Karpas-422 (cell line): ENCODE measurements at regions not wholly inside any gene's neighbourhood (a gene's known extent, or its start where the extent isn't known, plus 50 kb on each side); places are given as distances from the start of the nearest gene placed in this dataset.

Source experiments
- DNase-seq: peaks from one replicate; pipeline ENCODE4 v3.0.0-alpha.2; 2015
- H2AFZ ChIP-seq: fragments of 200-600 bp; sonication (generic); 2 replicates; pipeline ENCODE4 v1.6.1; 2014; ENCODE audit warnings: antibody characterized with exemption, low read length, mixed read lengths
- H3K27ac ChIP-seq: fragments of 200-600 bp; sonication (generic); 2 replicates; pipeline ENCODE4 v1.5.1; 2014; ENCODE audit warnings: mild to moderate bottlenecking, low read length, moderate library complexity
- H3K27me3 ChIP-seq: fragments of 200-600 bp; sonication (generic); 2 replicates; pipeline ENCODE4 v1.6.1; 2014; ENCODE audit warnings: low read length, mixed read lengths
- H3K36me3 ChIP-seq: fragments of 200-600 bp; sonication (generic); 2 replicates; pipeline ENCODE4 v1.6.1; 2014; ENCODE audit warnings: low read length, mixed read lengths; ENCODE audit not compliant: insufficient read depth
- H3K4me1 ChIP-seq: fragments of 200-600 bp; sonication (generic); 2 replicates; pipeline ENCODE4 v1.6.1; 2014; ENCODE audit warnings: mild to moderate bottlenecking, low read length, mixed read lengths
- H3K4me2 ChIP-seq: fragments of 200-600 bp; sonication (generic); 2 replicates; pipeline ENCODE4 v1.6.1; 2014; ENCODE audit warnings: low read length, low read depth, mild to moderate bottlenecking; ENCODE audit not compliant: poor library complexity, severe bottlenecking
- H3K4me3 ChIP-seq: fragments of 200-600 bp; sonication (generic); 2 replicates; pipeline ENCODE4 v1.5.1; 2014; ENCODE audit warnings: mild to moderate bottlenecking, antibody characterized with exemption, low read length, mixed read lengths
- H3K79me2 ChIP-seq: fragments of 200-600 bp; sonication (generic); 2 replicates; pipeline ENCODE4 v1.6.1; 2014; ENCODE audit warnings: mild to moderate bottlenecking, low read length, mixed read lengths
- H3K9ac ChIP-seq: fragments of 200-600 bp; sonication (generic); 2 replicates; pipeline ENCODE4 v1.6.0; 2014; ENCODE audit warnings: low read length
- H3K9me2 ChIP-seq: fragments of 200-600 bp; sonication (generic), shearing (Covaris generic); replicated peaks from 2 replicates; pipeline ENCODE4 v1.6.0; 2014; ENCODE audit warnings: mild to moderate bottlenecking, low read length, moderate library complexity; ENCODE audit not compliant: insufficient read depth
- H3K9me3 ChIP-seq: fragments of 300-700, 200-600 bp; sonication (generic); 2 replicates; pipeline ENCODE4 v1.6.1; 2014; ENCODE audit warnings: low read length, mixed read lengths
- H4K20me1 ChIP-seq: fragments of 200-600 bp; sonication (generic); 2 replicates; pipeline ENCODE4 v1.6.1; 2014; ENCODE audit warnings: mild to moderate bottlenecking, antibody characterized with exemption, low read length, low read depth; ENCODE audit not compliant: insufficient read depth

- DNase-seq: peak; percentile 69
- H3K27ac ChIP-seq: peak overlapping the region; percentile 78
- peak overlapping the region; percentile 22 for H3K4me2 ChIP-seq
- no peaks in the 10 kb centered on the region for H3K9me2 ChIP-seq
- H2AFZ ChIP-seq: peak overlapping the region; percentile 65
- H3K27me3 ChIP-seq: no peaks in the 10 kb centered on the region
- H4K20me1 ChIP-seq: no peaks in the 10 kb centered on the region
- peak overlapping the region; percentile 54 for H3K9ac ChIP-seq
- H3K4me3 ChIP-seq: no peak overlapping the region
- H3K36me3 ChIP-seq: no peaks in the 10 kb centered on the region
- no peaks in the 10 kb centered on the region for H3K9me3 ChIP-seq
- H3K79me2 ChIP-seq: no peaks in the 10 kb centered on the region
- H3K4me1 ChIP-seq: peaks cover 52% of the 10 kb centered on the region
Measured at GRCh38 chr10:123398180-123398591, 244.0 kb downstream of the BUB3 start.

- peak overlapping the region; percentile 78 for H3K27ac ChIP-seq
- no peak overlapping the region for H2AFZ ChIP-seq
- peaks cover 51% of the 10 kb centered on the region for H3K4me1 ChIP-seq
- H3K27me3 ChIP-seq: no peaks in the 10 kb centered on the region
- no peak for DNase-seq
- no peaks in the 10 kb centered on the region for H3K79me2 ChIP-seq
- no peaks in the 10 kb centered on the region for H4K20me1 ChIP-seq
- no peaks in the 10 kb centered on the region for H3K9me2 ChIP-seq
- peaks cover 2% of the 10 kb centered on the region; the same call in 1 of the 2 replicates for H3K36me3 ChIP-seq
- H3K4me2 ChIP-seq: peak overlapping the region; percentile 22
- no peak overlapping the region for H3K4me3 ChIP-seq
- no peak overlapping the region for H3K9ac ChIP-seq
- H3K9me3 ChIP-seq: no peaks in the 10 kb centered on the region
Measured at GRCh38 chr10:123398756-123399155, 244.6 kb downstream of the BUB3 start.

DNA sequence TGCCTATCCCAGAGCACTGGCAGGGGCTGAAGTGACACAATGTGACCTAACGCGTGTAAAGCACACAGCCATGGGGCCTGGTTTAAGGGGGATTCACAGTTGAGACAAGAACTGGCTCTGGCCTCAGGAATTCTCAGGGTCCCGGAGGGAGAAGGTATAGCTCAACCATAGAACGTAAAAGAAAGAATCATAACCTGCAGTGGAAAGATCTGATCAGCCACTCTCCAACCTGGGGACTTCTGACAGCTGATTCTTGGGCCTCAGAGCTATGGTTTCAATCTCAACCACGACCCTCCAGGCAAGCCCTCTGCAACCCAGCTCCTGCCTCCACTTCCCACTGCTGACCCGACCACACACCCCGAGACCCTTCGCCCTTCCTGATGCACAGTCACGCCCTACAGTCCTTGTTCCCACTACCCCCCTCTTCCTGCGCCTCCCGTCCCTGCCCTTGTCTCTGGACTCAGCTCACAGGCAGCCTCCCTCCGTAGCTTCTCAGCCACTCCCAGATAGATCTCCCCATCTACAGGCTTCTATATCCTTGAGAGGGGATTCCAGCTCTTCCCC, 245.2 kb downstream of the BUB3 start:
- Histone ChIP-seq H3K9me3 (peaks cover 1% of the 10 kb centered on the region), H3K27ac (peak overlapping the region; percentile 78)
- no peak for DNase-seq

GRCh38 chr10:123402021-123402420, 247.8 kb downstream of the BUB3 start:
- Histone ChIP-seq H3K27ac (peak overlapping the region; percentile 98), H3K4me2 (peak overlapping the region; percentile 70)

More for the DNA sequence above, 245.2 kb downstream of the BUB3 start:
- no peaks in the 10 kb centered on the region for H3K27me3 ChIP-seq
- H3K9ac ChIP-seq: no peak overlapping the region
- no peak overlapping the region for H3K4me3 ChIP-seq
- H3K9me2 ChIP-seq: no peaks in the 10 kb centered on the region
- peaks cover 4% of the 10 kb centered on the region; the same call in 1 of the 2 replicates for H3K36me3 ChIP-seq
- no peaks in the 10 kb centered on the region for H4K20me1 ChIP-seq
- no peaks in the 10 kb centered on the region for H3K79me2 ChIP-seq
- H3K4me1 ChIP-seq: peaks cover 49% of the 10 kb centered on the region
- no peak overlapping the region for H3K4me2 ChIP-seq
- H2AFZ ChIP-seq: no peak overlapping the region

DNA sequence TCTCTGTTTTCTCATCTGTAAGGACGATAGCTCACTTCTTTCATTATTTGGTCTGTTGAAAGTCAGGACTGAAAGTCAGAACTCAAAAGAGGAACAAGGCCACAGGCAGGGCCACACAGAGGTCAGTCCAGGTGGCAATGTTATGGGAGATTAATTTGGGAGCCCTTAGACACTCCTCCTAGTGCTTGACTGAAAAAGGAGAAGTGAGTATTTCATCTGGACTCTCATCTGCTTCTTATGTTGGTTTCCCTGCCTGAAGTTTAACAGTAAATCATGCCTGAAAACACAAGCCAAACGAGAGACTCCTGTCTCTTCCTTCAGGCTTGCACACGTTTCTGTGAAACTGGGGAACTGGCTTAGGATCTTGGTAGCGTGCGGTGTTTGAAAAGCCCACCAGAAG, 248.5 kb downstream of the BUB3 start:
- peak; percentile 95 for DNase-seq
- peaks cover 43% of the 10 kb centered on the region for H3K4me1 ChIP-seq
- no peaks in the 10 kb centered on the region for H3K27me3 ChIP-seq
- H3K9me2 ChIP-seq: no peaks in the 10 kb centered on the region
- peak overlapping the region; percentile 98 for H3K27ac ChIP-seq
- no peaks in the 10 kb centered on the region for H4K20me1 ChIP-seq
- peak overlapping the region; percentile 51 for H3K4me3 ChIP-seq
- peak overlapping the region; percentile 74 for H3K9ac ChIP-seq
- peak overlapping the region; percentile 70 for H3K4me2 ChIP-seq
- peak overlapping the region; percentile 71 for H2AFZ ChIP-seq
- H3K9me3 ChIP-seq: peaks cover 10% of the 10 kb centered on the region
- no peaks in the 10 kb centered on the region for H3K79me2 ChIP-seq
- peaks cover 4% of the 10 kb centered on the region; the same call in 1 of the 2 replicates for H3K36me3 ChIP-seq

More at GRCh38 chr10:123402021-123402420, 247.8 kb downstream of the BUB3 start:
- H3K4me3 ChIP-seq: peak overlapping the region; percentile 47; the same call in 1 of the 2 replicates
- H4K20me1 ChIP-seq: no peaks in the 10 kb centered on the region
- peak overlapping the region; percentile 32; the same call in 1 of the 2 replicates for H2AFZ ChIP-seq
- H3K9me3 ChIP-seq: peaks cover 10% of the 10 kb centered on the region
- H3K9me2 ChIP-seq: no peaks in the 10 kb centered on the region
- no peaks in the 10 kb centered on the region for H3K27me3 ChIP-seq
- peak overlapping the region; percentile 74 for H3K9ac ChIP-seq
- H3K79me2 ChIP-seq: no peaks in the 10 kb centered on the region
- peaks cover 49% of the 10 kb centered on the region for H3K4me1 ChIP-seq
- DNase-seq: peak; percentile 50
- peaks cover 4% of the 10 kb centered on the region; the same call in 1 of the 2 replicates for H3K36me3 ChIP-seq

- peaks cover 10% of the 10 kb centered on the region for H3K9me3 ChIP-seq
- no peaks in the 10 kb centered on the region for H3K27me3 ChIP-seq
- no peak overlapping the region for H2AFZ ChIP-seq
- no peak overlapping the region for H3K4me2 ChIP-seq
- no peaks in the 10 kb centered on the region for H3K79me2 ChIP-seq
- no peak overlapping the region for H3K27ac ChIP-seq
- peaks cover 4% of the 10 kb centered on the region; the same call in 1 of the 2 replicates for H3K36me3 ChIP-seq
- peaks cover 28% of the 10 kb centered on the region for H3K4me1 ChIP-seq
- no peak overlapping the region for H3K9ac ChIP-seq
- no peak overlapping the region for H3K4me3 ChIP-seq
- H3K9me2 ChIP-seq: no peaks in the 10 kb centered on the region
- H4K20me1 ChIP-seq: no peaks in the 10 kb centered on the region
- DNase-seq: no peak
Measured at GRCh38 chr10:123404357-123404756, 250.2 kb downstream of the BUB3 start.

GRCh38 chr10:123408660-123409059, 254.5 kb downstream of the BUB3 start:
- no peak overlapping the region for H3K4me2 ChIP-seq
- H4K20me1 ChIP-seq: no peaks in the 10 kb centered on the region
- H3K4me3 ChIP-seq: no peak overlapping the region
- no peaks in the 10 kb centered on the region for H3K9me2 ChIP-seq
- no peaks in the 10 kb centered on the region for H3K27me3 ChIP-seq
- H3K27ac ChIP-seq: no peak overlapping the region
- no peak overlapping the region for H3K9ac ChIP-seq
- H3K4me1 ChIP-seq: peaks cover under 1% of the 10 kb centered on the region
- H3K9me3 ChIP-seq: peaks cover 10% of the 10 kb centered on the region
- no peak overlapping the region for H2AFZ ChIP-seq
- peaks cover 3% of the 10 kb centered on the region; the same call in 1 of the 2 replicates for H3K36me3 ChIP-seq
- no peak for DNase-seq
- no peaks in the 10 kb centered on the region for H3K79me2 ChIP-seq

DNA sequence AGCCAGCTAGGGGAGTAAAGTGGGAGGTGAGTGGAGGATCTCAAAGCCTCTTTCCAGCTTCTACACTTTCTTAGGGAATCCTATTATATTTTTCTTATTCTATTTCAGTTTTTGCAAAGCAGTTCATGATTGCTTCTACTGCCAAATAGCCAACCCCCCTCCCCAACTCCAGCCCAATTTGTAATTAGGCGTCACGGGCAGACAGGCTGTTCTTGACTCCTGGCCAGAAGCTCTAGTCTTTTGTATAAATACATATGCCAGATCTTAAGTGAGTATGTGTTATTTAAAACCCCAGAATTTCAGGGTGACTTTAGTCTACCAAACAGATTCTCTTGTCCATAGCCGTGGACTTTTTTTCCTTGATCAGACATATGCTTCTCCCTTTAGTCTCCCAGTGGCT, 255.2 kb downstream of the BUB3 start:
- no peak overlapping the region for H3K4me2 ChIP-seq
- no peak overlapping the region for H3K27ac ChIP-seq
- no peaks in the 10 kb centered on the region for H3K9me2 ChIP-seq
- H3K9ac ChIP-seq: no peak overlapping the region
- H3K36me3 ChIP-seq: no peaks in the 10 kb centered on the region; the same call in 1 of the 2 replicates
- no peak overlapping the region for H2AFZ ChIP-seq
- no peak overlapping the region for H3K4me3 ChIP-seq
- no peaks in the 10 kb centered on the region for H4K20me1 ChIP-seq
- no peaks in the 10 kb centered on the region for H3K79me2 ChIP-seq
- DNase-seq: no peak
- no peaks in the 10 kb centered on the region for H3K4me1 ChIP-seq
- no peaks in the 10 kb centered on the region for H3K27me3 ChIP-seq
- peaks cover 8% of the 10 kb centered on the region for H3K9me3 ChIP-seq
